GM19438 (cell line): ENCODE measurements at regions not wholly inside any gene's neighbourhood (a gene's known extent, or its start where the extent isn't known, plus 50 kb on each side); places are given as distances from the start of the nearest gene placed in this dataset.
A peak's percentile ranks its signal among the peaks of the same experiment; 100 is the strongest.
"Not testable (repeated sequence)": the region's sequence is repeated elsewhere in the genome, so short reads cannot be mapped to it uniquely, and the experiment has no call there.

Experiments
- ATAC-seq: cut with Tn5 transposase; IDR thresholded peaks from one replicate; pipeline ENCODE4 v1.9.1; 2021; ENCODE audit warnings: low read depth; ENCODE audit not compliant: unreplicated experiment

DNA sequence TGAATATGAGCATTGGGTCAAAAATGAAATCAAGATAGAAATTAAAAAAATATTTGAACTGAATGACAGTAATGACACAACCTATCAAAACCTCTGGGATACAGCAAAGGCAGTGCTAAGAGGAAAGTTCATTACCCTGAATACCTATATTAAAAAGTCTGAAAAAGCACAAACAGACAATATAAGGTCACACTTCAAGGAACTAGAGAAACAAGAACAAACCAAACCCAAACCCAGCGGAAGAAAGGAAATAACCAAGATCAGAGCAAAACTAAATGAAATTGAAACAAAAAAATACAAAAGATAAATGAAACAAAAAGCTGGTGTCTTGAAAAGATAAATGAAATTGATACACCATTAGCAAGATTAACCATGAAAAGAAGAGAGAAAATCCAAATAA, 140.5 kb upstream of the MAN1A1 start:
- ATAC-seq: not testable (repeated sequence)

DNA sequence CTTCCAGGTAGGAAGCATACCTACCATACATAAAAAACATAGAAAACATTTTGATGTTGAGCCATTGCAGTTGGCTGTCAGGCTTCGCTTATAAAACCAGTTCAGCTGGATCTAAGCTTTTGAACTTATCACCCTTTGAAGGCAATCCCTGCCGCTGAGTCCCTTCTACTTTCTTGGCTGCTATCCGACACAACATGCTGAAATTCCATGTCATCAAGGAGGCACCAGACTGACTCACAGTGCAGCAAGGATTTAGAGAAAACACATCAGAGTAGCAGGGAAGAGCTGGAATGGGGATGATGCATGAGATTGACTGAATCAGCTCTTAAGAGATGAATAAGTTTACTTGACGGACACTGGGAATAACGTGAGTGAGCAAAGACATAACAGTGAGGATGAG, 135.0 kb upstream of the MAN1A1 start:
- no peak for ATAC-seq

DNA sequence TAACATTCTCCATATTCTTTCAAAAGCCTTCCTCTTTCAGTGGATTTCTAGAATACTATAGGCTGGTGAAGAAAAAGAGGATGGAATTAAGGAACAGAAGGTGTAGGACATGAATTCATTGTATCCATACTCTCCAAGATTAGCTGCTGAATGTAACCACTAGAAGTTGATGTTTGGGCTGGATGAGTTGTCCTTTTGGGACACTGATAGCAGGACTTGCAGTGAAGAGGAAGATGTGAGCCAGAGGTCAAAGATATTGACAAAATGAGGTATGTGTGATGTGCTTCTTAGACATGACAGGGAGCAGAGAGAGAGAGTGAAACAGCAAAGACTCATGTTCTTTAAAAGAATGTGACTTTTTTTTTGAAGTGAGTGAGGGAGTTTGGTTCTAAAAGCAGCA, 134.3 kb upstream of the MAN1A1 start:
- no peak for ATAC-seq

DNA sequence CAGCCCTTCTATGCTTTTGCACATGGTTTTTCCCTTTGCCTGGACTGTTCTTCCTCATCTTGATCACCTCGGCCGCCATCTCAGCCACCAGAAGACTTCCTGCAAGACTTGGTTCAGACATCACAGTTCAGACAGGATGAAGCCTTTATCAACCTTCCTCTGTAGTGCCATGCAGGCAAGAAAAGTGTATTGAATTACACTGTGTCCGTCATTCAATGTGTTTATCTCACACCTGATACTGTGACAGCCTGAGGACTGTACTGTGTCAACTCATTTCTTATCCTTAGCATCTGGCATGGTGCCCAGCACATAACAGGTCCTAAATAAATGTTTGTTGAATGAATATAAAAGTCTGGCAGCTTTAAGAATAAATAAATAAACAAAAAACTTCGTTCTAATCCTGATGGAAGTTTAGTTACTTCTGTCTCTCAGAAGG, 133.3 kb upstream of the MAN1A1 start:
- ATAC-seq: no peak

DNA sequence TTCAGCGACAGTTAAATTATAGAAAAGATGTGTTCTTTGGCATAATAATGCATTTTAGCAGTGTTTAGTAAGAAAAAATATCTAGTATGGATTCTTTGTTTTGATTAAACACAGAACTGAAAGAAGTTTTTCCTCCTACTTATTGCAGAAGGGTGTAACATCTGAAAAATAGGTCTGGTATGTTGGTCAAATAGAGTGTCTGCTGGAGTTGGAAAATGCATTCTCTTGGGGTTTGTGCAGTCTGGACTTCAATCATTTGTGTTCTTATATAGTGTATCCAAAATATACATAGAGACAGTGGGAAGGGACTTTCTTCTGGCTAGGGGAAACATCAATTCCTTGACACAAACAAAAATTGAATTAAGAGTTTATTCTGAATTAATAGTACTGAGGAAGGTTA, 132.4 kb upstream of the MAN1A1 start:
- no peak for ATAC-seq

DNA sequence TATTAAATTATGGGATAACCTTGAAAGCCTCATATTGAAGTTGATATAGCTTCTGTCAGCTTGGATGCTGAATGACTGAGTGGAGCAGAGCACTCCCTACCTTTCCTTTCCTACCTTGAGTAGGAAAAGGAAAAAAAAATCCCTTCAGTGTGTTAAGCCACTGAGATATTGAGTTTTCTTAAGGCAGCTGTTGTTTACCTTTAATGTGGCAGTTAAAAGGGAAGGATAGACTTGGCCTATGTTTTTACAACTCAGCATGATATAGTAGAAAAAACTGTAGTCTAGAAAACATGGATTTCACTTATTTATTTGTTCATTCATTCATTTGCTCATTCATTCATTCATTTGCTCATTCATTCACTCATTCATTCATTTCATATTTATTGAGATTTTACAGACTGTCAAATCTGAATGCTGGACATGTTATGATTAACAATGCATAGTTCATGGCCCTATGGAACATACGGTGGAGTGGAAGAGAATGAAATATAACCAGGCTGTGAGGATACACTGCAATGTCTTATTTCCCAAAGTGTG, 131.5 kb upstream of the MAN1A1 start:
- no peak for ATAC-seq

DNA sequence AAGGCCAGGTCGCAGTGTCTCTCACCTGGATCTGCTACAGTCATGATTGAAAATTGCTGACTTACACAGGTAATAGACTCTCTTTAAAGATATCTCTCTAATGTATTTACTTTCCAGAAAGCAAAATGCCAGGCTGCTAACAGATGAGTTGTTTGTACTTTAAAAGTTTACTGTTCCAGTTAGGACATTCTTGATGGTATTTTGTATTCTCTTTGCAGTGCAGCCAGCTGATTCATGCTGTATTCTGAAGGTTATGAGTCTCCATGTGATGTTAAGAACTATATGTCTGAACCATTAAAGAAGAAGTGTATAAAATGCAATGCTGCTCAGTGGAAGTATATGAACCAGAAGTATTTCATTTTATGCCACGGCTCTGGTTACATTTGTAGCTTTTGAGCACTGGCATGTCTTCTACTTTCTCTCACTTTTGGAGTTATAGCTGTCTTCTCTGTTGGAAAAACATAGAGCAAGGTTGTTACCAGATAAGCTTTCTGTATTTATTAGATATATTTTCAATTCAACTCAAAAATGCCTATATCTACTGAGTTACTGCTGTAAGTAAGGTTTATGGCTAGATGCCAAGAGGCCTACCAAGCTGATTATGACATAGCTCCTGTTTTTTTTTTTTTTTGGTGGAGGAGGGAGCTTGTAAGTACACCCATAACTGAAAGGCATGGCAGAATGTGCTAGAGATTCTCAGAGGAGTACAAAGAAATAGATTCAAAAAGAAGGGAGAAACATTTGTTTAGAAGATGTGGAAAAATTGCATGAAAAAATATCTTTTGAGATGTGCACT, 130.5 kb upstream of the MAN1A1 start:
- ATAC-seq: no peak

DNA sequence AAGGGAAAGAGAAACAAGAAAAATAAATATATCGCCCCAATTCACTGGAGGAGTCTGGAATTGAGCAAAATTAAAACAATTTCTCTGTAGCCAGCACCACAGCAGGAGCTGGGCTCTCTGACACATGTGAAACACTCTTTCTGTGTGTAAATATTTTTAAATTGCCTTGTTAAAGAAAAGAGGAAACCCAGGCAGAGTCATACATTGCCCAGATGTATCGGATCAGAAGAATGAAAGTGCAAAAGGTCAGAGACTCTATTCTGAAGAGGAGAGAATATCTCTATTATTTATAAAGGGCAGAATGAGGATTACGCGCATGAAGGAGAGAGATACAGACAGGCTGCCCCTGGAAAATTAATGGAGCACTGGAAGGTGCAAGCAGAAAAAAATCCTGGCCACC, 127.0 kb upstream of the MAN1A1 start:
- ATAC-seq: peak; percentile 95

DNA sequence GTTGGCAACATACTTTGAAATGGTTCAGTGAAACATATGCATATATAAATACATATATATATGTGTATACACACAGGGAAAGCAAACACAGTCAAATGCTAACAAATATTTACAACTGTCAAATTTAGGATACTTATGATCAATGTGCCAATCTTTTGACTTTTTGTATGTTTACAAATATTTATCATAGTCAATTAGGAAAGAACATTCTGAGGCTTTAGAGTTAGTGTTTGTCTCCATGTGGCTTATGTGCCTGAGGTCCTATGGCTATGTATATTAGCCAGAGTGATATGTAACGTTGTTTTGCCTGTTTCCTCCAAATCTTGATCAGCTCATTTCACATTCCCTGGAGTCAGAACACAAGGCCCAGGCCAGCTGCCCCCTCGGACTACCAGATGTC, 126.5 kb upstream of the MAN1A1 start:
- ATAC-seq: peak; percentile 21

DNA sequence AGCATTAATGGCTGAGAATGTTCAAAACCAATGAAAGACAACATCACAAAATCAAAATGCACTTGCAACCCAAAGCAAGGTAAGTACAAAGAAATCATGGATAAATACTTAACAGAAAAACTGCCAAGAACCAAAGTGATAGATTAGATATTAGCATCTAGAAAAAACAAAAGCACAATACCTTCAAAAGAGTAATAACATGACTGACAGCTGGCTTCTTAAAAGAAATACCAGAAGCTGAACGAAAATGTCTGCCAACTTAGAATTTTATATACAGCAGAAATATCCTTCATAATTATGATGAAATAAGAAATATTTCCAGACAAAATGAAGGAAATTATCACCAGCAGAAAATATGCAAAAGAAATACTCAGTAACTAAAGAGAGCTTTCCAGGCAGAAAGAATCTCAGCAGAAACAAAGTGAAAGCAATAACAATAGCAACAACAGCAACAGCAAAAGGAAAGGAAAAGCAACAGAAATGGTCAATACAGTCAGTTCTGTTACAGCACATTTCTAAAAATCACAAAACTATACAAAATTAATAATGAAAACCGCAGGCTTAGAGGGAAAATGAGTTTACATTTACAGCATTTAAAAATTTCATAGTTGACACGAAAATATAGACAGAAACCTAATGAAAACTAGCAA, 121.5 kb upstream of the MAN1A1 start:
- ATAC-seq: no peak

DNA sequence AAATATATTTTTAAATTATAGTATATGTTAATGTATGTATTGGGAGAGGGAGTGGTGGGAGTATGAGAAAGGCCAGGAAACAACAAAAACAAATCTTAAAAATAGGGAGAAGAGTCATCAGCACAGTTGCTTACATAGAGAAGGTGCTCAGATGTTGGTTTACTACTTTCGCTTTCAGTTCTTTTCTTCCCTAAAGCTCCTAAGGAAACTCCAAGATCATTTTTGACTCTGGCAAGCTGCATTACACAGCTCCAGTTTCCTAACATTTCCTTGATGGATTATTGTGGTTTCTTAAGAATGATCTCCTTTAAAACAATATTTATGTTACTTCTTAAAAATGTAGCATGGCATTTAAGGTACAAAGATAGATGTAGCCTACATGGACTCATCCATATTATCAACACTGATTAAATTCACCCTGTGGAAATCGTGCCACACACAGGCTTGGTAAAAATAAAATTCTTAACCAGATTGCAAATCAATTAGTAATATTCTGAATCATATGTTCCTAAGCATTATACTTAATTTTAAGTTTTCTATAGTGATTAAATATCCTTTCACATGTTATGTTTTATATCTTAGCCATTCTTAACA, 118.0 kb upstream of the MAN1A1 start:
- ATAC-seq: no peak

DNA sequence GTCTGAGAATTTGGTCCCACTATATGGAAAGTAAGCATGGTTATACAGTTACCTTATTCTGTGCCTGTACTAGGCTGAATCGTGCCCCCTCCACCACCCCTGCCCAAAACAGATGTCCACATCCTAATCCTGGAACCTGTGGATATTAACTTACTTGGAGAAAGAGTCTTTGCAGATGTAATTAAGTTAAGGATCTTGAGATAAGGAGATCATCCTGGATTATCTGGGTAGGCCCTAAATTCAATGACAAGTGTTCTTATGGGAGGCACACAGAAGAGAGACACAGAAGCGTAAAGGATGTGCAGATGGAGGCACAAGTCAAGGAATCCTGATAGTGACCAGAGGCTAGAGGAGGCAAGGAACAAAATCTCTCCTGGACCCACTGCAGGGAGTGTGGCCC, 116.7 kb upstream of the MAN1A1 start:
- ATAC-seq: no peak

DNA sequence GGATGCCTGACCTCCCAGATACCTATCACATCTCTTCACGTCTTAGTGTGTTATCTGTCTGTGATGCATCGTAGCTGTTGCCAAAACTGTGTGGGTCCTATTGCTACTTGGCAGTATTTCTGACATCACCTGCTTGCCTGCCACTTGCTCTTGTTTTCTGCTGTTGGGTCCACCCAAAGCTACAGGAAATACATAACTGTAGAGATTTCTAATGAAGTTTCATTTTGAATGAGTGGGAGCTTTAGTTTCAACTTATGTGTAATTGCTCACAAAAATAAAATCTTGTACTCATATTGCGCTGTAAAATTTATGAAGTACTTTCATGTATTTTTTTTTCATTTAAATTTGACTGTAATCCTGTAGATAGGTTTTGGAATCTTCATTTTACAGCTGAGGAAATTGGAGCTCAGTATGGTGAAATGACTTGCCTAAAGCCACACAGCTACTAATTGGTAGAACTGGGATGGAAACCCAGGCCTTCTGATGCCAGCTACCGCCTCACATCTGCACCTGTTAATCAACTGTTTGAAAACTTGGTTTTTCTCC, 113.6 kb upstream of the MAN1A1 start:
- ATAC-seq: peak; percentile 71

DNA sequence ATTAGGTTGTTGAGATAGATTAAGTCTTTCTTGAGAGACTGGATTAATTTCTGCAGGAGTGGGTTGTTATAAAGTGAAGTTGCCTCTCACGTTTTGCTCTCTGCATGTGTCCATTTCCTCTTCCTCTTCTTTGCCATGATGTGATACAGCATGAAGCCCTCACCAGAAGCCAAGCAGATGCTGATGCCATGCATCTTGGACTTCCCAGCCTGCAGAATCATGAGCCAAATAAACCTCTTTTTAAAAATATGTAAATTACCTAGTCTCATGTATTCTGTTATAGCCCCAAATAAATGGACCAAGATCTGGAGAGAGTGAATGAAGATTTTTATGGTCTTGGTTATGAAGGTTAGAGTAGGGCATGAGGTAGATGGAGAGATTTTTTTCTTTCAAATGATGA, 111.6 kb upstream of the MAN1A1 start:
- no peak for ATAC-seq

DNA sequence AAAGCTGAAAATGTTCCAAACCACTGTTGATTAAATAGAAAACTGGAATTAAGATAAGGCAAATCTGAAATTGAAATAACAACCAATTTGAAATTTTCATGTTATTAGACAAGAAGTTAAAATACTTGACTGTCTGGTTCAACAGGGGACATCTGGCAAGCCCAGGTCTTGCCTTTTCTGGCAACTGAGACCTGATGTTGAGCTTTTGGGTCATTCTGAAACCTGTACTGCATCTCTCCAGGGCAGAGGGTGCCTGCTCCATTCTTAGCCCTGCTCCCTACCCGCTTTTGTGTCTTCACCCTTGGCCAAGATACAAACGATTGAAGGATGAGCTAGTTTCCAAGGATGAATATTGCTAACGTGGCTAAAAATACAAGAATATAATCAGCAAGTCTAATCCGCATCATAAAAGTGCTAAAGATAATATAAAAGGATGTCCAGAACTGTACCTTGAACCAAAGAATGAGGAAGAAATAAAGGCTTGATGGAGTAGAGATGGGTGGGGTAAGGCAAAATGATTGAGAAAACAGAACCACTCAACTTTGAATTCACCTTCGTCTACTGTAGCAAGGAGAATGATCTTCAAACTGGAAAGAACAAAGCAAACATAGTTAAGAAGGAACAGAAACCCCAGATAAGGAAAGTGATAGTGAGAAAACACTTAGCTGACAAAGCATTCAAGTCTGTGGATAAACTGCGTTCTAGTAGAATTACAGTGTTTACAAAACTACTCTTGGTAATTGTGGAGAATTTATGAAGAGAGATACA, 109.8 kb upstream of the MAN1A1 start:
- ATAC-seq: peak; percentile 71

DNA sequence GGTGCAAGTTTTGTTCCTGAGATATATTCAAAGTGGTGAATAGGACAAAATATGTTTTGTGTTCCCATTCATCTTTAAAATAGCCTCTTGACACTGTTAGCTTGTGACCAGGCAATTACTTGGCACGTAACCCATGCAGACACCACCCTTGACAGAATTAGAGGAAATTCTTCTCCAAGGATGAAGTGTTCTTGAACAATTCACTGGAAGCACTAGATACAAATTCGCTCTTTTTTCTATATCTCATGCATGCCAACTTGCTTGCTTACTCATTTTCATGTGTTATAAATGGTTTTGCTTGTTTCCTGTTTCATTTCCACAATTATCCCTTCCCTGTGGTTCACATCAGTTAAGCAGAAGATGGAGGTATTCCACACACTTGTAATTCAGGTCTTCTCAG, 105.2 kb upstream of the MAN1A1 start:
- ATAC-seq: no peak

DNA sequence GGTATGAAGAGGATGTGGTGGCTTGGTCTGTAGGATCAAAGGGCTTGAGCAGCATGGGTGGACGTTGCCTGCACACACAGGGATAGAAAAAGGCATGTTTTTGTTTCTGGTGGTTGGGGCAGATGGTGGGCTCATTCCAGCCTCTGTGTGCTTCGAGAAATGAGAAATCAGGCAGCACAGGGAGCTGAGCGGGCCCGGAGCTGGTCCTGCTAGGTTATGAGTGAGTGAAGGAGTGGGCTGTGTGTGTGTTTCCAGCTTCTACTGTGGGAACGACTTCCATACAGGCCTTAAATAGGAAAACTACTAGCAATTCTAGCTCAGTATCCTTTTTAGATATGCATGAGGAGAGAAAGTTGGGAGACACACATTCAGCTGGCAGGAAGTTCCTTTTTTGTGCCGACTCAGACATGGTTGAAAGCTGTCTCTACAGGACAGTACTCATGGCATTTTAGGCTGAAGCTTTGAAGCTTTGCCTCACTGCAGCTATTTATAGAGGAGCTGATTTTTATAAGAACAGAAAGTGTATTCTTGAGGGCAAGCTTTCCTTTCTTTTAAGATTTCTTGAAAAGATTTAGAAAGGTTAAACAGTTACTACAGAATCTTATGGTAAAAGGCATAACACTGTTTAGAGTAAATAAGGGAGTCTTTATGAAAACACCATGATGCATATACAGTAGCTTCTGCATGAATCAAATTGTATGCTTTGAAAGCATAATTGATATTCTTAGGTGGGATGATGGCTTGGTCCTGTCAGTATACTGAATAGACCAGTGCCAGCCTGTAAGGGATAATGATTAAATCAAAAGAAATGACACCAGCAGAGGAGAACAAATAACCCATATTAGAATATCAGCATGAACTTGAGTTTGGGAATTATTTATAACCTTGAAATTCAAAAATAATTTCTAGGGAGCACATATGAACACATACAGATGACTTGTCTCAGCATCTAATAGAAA, 104.0 kb upstream of the MAN1A1 start:
- no peak for ATAC-seq

DNA sequence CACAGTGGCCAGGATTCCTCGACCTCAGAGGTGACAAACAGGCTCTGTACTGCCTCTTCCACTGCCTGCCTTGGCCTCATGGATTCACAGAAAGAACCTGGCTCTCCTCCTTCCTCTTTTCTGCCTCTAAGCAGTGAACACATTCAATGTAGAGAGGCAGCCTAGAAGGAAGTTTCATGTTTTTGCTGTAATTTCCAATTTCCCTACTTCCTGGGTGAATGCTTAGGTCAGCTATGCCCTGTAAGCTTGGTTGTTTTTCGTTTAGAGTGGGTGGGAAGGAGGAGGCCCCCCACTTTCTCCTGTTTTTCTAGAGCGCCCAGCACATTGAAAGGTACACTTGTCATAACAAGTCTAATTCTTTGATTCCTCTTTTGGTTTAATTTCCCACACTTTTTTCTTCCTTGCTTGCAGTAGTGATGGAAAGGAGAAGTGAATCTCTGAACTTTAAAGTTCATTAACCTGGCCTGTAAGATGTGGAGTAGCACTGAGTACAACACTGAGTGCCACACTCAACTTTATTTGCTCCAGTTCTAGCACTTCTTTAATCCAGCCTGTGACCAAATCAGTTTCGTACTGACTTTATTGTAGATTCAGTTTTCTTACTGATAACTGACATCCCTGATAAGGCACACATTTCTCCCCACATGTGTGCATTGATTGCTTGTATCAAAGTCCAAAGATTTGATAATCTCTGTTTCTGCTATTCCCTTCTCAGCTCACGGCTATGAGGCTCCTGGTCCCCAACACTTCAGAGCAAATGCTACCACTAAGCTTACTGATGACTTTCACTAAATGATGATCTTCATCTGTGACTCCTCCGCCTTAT, 100.0 kb upstream of the MAN1A1 start:
- peak; percentile 24 for ATAC-seq

DNA sequence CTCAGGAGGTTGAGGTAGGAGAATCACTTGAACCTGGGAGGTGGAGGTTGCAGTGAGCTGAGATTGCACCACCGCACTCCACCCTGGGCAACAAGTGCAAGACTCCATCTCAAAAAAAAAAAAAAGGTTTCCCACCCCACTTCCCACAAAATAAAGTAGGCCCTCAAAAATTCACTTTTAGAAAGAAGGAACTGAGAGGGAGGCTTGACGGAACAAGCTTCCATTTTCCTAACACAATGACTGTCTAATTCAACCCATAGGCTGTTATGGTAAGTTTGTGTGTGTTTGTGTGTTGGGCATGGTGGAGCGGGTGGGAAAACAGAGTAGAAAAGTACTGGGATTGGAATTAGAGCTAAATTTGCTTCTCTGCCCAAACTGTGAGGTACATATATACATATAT, 98.4 kb upstream of the MAN1A1 start:
- ATAC-seq: no peak
